ENCODE measurements at regions not wholly inside any gene's neighbourhood (a gene's known extent, or its start where the extent isn't known, plus 50 kb on each side); places are given as distances from the start of the nearest gene placed in this dataset.

- TF ChIP-seq ASH2L (IDR thresholded peaks at IDR 0.05; ENCODE audit: low read length) (no peak), BCL11A (IDR thresholded peaks at IDR 0.05; ENCODE audit: low read depth in 2 of 2, low read length in 2 of 2) (no peak)
Observed at GRCh38 chr22:23485490-23485889, 94.6 kb downstream of the IGLL1 start (continued).

All from H1 (cell line).